Activated naive CD4-positive, alpha-beta T cell treated with anti-CD3 and anti-CD28 coated beads for 36 hours (primary cell): ENCODE measurements at regions not wholly inside any gene's neighbourhood (a gene's known extent, or its start where the extent isn't known, plus 50 kb on each side); places are given as distances from the start of the nearest gene placed in this dataset.

Experiments used
- CTCF ChIA-PET: fragments of 350-600 bp; sonication (Branson Sonifier 250); formaldehyde crosslinking; loops from one replicate; lab custom pipeline; 2021; ENCODE audit warnings: antibody characterized with exemption; lab: Charles Lee
- DNase-seq: peaks from one replicate; pipeline ENCODE4 v3.0.0-alpha.2; 2020
- H3K27ac Mint-ChIP-seq: one replicate; pipeline ENCODE4 v1.8.0; 2021; ENCODE audit warnings: mild to moderate bottlenecking, mixed read lengths
- H3K27me3 Mint-ChIP-seq: one replicate; pipeline ENCODE4 v1.8.0; 2021; ENCODE audit warnings: low read depth, mixed read lengths
- H3K36me3 Mint-ChIP-seq: one replicate; pipeline ENCODE4 v1.8.0; 2021; ENCODE audit warnings: low read depth, mixed read lengths
- H3K4me1 Mint-ChIP-seq: one replicate; pipeline ENCODE4 v1.8.0; 2021; ENCODE audit warnings: low read depth, mixed read lengths
- H3K4me3 Mint-ChIP-seq: one replicate; pipeline ENCODE4 v1.8.0; 2021; ENCODE audit warnings: mild to moderate bottlenecking, moderate library complexity, mixed read lengths
- H3K9me3 Mint-ChIP-seq: one replicate; pipeline ENCODE4 v1.8.0; 2021; ENCODE audit warnings: mixed read lengths
- intact Hi-C: fragments of 100-400 bp; cut with micrococcal nuclease; formaldehyde crosslinking; loops from one replicate; pipeline ENCODE4 v1.15.1; 2023

- Mint-ChIP-seq H3K4me3 (no peak overlapping the region), H3K4me1 (no peaks in the 10 kb centered on the region), H3K9me3 (no peaks in the 10 kb centered on the region), H3K36me3 (no peaks in the 10 kb centered on the region), H3K27ac (no peak overlapping the region), H3K27me3 (peaks cover 24% of the 10 kb centered on the region)
- intact Hi-C loops, result no loop called here
- CTCF ChIA-PET, result no interaction called here
- DNase-seq, result no peak
Observed at GRCh38 chr2:118296663-118297062, 208.4 kb downstream of the INSIG2 start.

- Mint-ChIP-seq H3K27me3 (peaks cover 24% of the 10 kb centered on the region), H3K9me3 (no peaks in the 10 kb centered on the region), H3K36me3 (no peaks in the 10 kb centered on the region), H3K4me1 (no peaks in the 10 kb centered on the region), H3K4me3 (no peak overlapping the region), H3K27ac (no peak overlapping the region)
- intact Hi-C loops, result no loop called here
- no peak for DNase-seq
- CTCF ChIA-PET, result interaction anchor here (0.7 kb wide), 1 partner anchor 74 kb away, joined by 3 read pairs; no protein-coding TSS in a partner anchor
Observed at GRCh38 chr2:118295592-118296390, 207.5 kb downstream of the INSIG2 start.

GRCh38 chr2:118294063-118294462, 205.8 kb downstream of the INSIG2 start:
- CTCF ChIA-PET, result no interaction called here
- Mint-ChIP-seq H3K27me3 (peaks cover 29% of the 10 kb centered on the region), H3K4me1 (no peaks in the 10 kb centered on the region), H3K27ac (no peak overlapping the region), H3K4me3 (no peak overlapping the region), H3K36me3 (no peaks in the 10 kb centered on the region), H3K9me3 (no peaks in the 10 kb centered on the region)
- intact Hi-C loops, result no loop called here
- no peak for DNase-seq

GRCh38 chr2:118292991-118293390, 204.7 kb downstream of the INSIG2 start:
- CTCF ChIA-PET, result no interaction called here
- no peak overlapping the region for H3K27ac Mint-ChIP-seq

GRCh38 chr2:118291251-118291880, 203.1 kb downstream of the INSIG2 start:
- Mint-ChIP-seq H3K4me1 (no peaks in the 10 kb centered on the region), H3K9me3 (no peaks in the 10 kb centered on the region), H3K27me3 (peaks cover 17% of the 10 kb centered on the region), H3K36me3 (no peaks in the 10 kb centered on the region), H3K27ac (no peak overlapping the region), H3K4me3 (no peak overlapping the region)
- no peak for DNase-seq
- intact Hi-C loops, result no loop called here
- CTCF ChIA-PET, result no interaction called here

More at GRCh38 chr2:118292991-118293390, 204.7 kb downstream of the INSIG2 start:
- no peaks in the 10 kb centered on the region for H3K4me1 Mint-ChIP-seq
- no peak for DNase-seq
- peaks cover 24% of the 10 kb centered on the region for H3K27me3 Mint-ChIP-seq
- intact Hi-C loops, result no loop called here
- no peak overlapping the region for H3K4me3 Mint-ChIP-seq
- H3K36me3 Mint-ChIP-seq, result no peaks in the 10 kb centered on the region
- no peaks in the 10 kb centered on the region for H3K9me3 Mint-ChIP-seq

- H3K9me3 Mint-ChIP-seq, result no peaks in the 10 kb centered on the region
- no peak for DNase-seq
- intact Hi-C loops, result no loop called here
- no peaks in the 10 kb centered on the region for H3K4me1 Mint-ChIP-seq
- no peaks in the 10 kb centered on the region for H3K36me3 Mint-ChIP-seq
- H3K4me3 Mint-ChIP-seq, result no peak overlapping the region
- CTCF ChIA-PET, result no interaction called here
- no peak overlapping the region for H3K27ac Mint-ChIP-seq
- peaks cover 12% of the 10 kb centered on the region for H3K27me3 Mint-ChIP-seq
Observed at GRCh38 chr2:118290411-118291250, 202.4 kb downstream of the INSIG2 start.

- Mint-ChIP-seq H3K27me3 (peaks cover 19% of the 10 kb centered on the region), H3K4me3 (no peak overlapping the region), H3K9me3 (no peaks in the 10 kb centered on the region), H3K27ac (no peak overlapping the region), H3K4me1 (no peaks in the 10 kb centered on the region), H3K36me3 (no peaks in the 10 kb centered on the region)
- no peak for DNase-seq
- CTCF ChIA-PET, result interaction anchor here (0.7 to 1.0 kb wide), 2 partner anchors 143 to 261 kb away, joined by 3 read pairs; no protein-coding TSS in a partner anchor
- intact Hi-C loops, result no loop called here
Observed at GRCh38 chr2:118279005-118279404, 190.7 kb downstream of the INSIG2 start.

- Mint-ChIP-seq H3K27me3 (peaks cover 15% of the 10 kb centered on the region), H3K27ac (no peak overlapping the region), H3K4me3 (no peak overlapping the region), H3K9me3 (no peaks in the 10 kb centered on the region), H3K4me1 (no peaks in the 10 kb centered on the region), H3K36me3 (no peaks in the 10 kb centered on the region)
- CTCF ChIA-PET, result interaction anchor here (0.6 to 1.0 kb wide), 3 partner anchors 52 to 260 kb away, joined by 3 read pairs; no protein-coding TSS in a partner anchor
- no peak for DNase-seq
- intact Hi-C loops, result no loop called here
Observed at GRCh38 chr2:118278046-118278445, 189.8 kb downstream of the INSIG2 start.

GRCh38 chr2:118274841-118275510, 186.7 kb downstream of the INSIG2 start:
- no peaks in the 10 kb centered on the region for H3K9me3 Mint-ChIP-seq
- no peak overlapping the region for H3K27ac Mint-ChIP-seq
- CTCF ChIA-PET, result no interaction called here
- H3K27me3 Mint-ChIP-seq, result peaks cover 14% of the 10 kb centered on the region
- H3K4me3 Mint-ChIP-seq, result no peak overlapping the region
- intact Hi-C loops, result no loop called here
- H3K36me3 Mint-ChIP-seq, result no peaks in the 10 kb centered on the region
- H3K4me1 Mint-ChIP-seq, result no peaks in the 10 kb centered on the region
- no peak for DNase-seq

- H3K27me3 Mint-ChIP-seq, result peaks cover 14% of the 10 kb centered on the region
- CTCF ChIA-PET, result interaction anchor here (0.8 to 1.2 kb wide), 2 partner anchors 50 to 71 kb away, joined by 3 to 4 read pairs; no protein-coding TSS in a partner anchor
- no peak for DNase-seq
- H3K27ac Mint-ChIP-seq, result no peak overlapping the region
- no peaks in the 10 kb centered on the region for H3K4me1 Mint-ChIP-seq
- no peaks in the 10 kb centered on the region for H3K36me3 Mint-ChIP-seq
- H3K9me3 Mint-ChIP-seq, result no peaks in the 10 kb centered on the region
- intact Hi-C loops, result no loop called here
- H3K4me3 Mint-ChIP-seq, result no peak overlapping the region
Observed at GRCh38 chr2:118272391-118272790, 184.1 kb downstream of the INSIG2 start.

- peaks cover 13% of the 10 kb centered on the region for H3K27me3 Mint-ChIP-seq
- intact Hi-C loops, result no loop called here
- no peak overlapping the region for H3K27ac Mint-ChIP-seq
- no peaks in the 10 kb centered on the region for H3K9me3 Mint-ChIP-seq
- H3K4me3 Mint-ChIP-seq, result no peak overlapping the region
- CTCF ChIA-PET, result interaction anchor here (0.7 kb wide), 1 partner anchor 237 kb away, joined by 3 read pairs; no protein-coding TSS in a partner anchor
- no peaks in the 10 kb centered on the region for H3K36me3 Mint-ChIP-seq
- no peak for DNase-seq
- H3K4me1 Mint-ChIP-seq, result no peaks in the 10 kb centered on the region
Observed at GRCh38 chr2:118269408-118270051, 181.3 kb downstream of the INSIG2 start.
